ENCODE measurements at regions not wholly inside any gene's neighbourhood (a gene's known extent, or its start where the extent isn't known, plus 50 kb on each side); places are given as distances from the start of the nearest gene placed in this dataset.

GRCh38 chr9:20111173-20111843, 322.5 kb upstream of the SLC24A2 start:
- no peak for DNase-seq

- no peak for DNase-seq
Measured at GRCh38 chr9:20095430-20096092, 306.7 kb upstream of the SLC24A2 start.

GRCh38 chr9:20092561-20092960, 303.7 kb upstream of the SLC24A2 start:
- DNase-seq: no peak

- no peak for DNase-seq
Measured at GRCh38 chr9:20087481-20087880, 298.6 kb upstream of the SLC24A2 start.

GRCh38 chr9:20085842-20086241, 297.0 kb upstream of the SLC24A2 start:
- DNase-seq: no peak

GRCh38 chr9:20084125-20084524, 295.3 kb upstream of the SLC24A2 start:
- no peak for DNase-seq

- no peak for DNase-seq
Measured at GRCh38 chr9:20083390-20083789, 294.6 kb upstream of the SLC24A2 start.

- DNase-seq: no peak
Measured at GRCh38 chr9:20082831-20083230, 294.0 kb upstream of the SLC24A2 start.

- no peak for DNase-seq
Measured at GRCh38 chr9:20082406-20082805, 293.6 kb upstream of the SLC24A2 start.

- no peak for DNase-seq
Measured at GRCh38 chr9:20078246-20078645, 289.4 kb upstream of the SLC24A2 start.

GRCh38 chr9:20074291-20074690, 285.5 kb upstream of the SLC24A2 start:
- DNase-seq: no peak

GRCh38 chr9:20070336-20070735, 281.5 kb upstream of the SLC24A2 start:
- no peak for DNase-seq

GRCh38 chr9:20065796-20066700, 277.2 kb upstream of the SLC24A2 start:
- DNase-seq: no peak

GRCh38 chr9:20065046-20065445, 276.2 kb upstream of the SLC24A2 start:
- DNase-seq: no peak

GRCh38 chr9:20054734-20055133, 265.9 kb upstream of the SLC24A2 start:
- DNase-seq: no peak

GRCh38 chr9:20048985-20049384, 260.1 kb upstream of the SLC24A2 start:
- no peak for DNase-seq

- no peak for DNase-seq
Measured at GRCh38 chr9:20048437-20048836, 259.6 kb upstream of the SLC24A2 start.

- DNase-seq: no peak
Measured at GRCh38 chr9:20044686-20045085, 255.8 kb upstream of the SLC24A2 start.

- no peak for DNase-seq
Measured at GRCh38 chr9:20043461-20043860, 254.6 kb upstream of the SLC24A2 start.

- no peak for DNase-seq
Measured at GRCh38 chr9:20043035-20043434, 254.2 kb upstream of the SLC24A2 start.

- no peak for DNase-seq
Measured at GRCh38 chr9:20042128-20042711, 253.4 kb upstream of the SLC24A2 start.

- DNase-seq: no peak
Measured at GRCh38 chr9:20041697-20042081, 252.9 kb upstream of the SLC24A2 start.

- no peak for DNase-seq
Measured at GRCh38 chr9:20040991-20041696, 252.3 kb upstream of the SLC24A2 start.

Data from SHP77 (cell line).